ENCODE measurements at regions not wholly inside any gene's neighbourhood (a gene's known extent, or its start where the extent isn't known, plus 50 kb on each side); places are given as distances from the start of the nearest gene placed in this dataset.

- DNase-seq (ENCODE audit: low read depth), result no peak
Measured at GRCh38 chr2:41877114-41877678, 170.6 kb upstream of the PKDCC start.

- DNase-seq (ENCODE audit: low read depth), result no peak
Measured at GRCh38 chr2:41878056-41878455, 169.8 kb upstream of the PKDCC start.

GRCh38 chr2:41878716-41879234 lies 169.0 kb upstream of the PKDCC start:
- DNase-seq (ENCODE audit: low read depth), result no peak

GRCh38 chr2:41879235-41879916 lies 168.4 kb upstream of the PKDCC start:
- DNase-seq (ENCODE audit: low read depth), result peak; percentile 74

GRCh38 chr2:41880561-41881243 lies 167.1 kb upstream of the PKDCC start:
- DNase-seq (ENCODE audit: low read depth), result no peak

GRCh38 chr2:41881249-41881648 lies 166.6 kb upstream of the PKDCC start:
- no peak for DNase-seq (ENCODE audit: low read depth)

- DNase-seq (ENCODE audit: low read depth), result no peak
Measured at GRCh38 chr2:41884718-41885117, 163.1 kb upstream of the PKDCC start.

GRCh38 chr2:41886145-41886664 lies 161.6 kb upstream of the PKDCC start:
- no peak for DNase-seq (ENCODE audit: low read depth)

GRCh38 chr2:41886757-41887156 lies 161.1 kb upstream of the PKDCC start:
- DNase-seq (ENCODE audit: low read depth), result peak; percentile 45

- no peak for DNase-seq (ENCODE audit: low read depth)
Measured at GRCh38 chr2:41890341-41890740, 157.5 kb upstream of the PKDCC start.

- DNase-seq (ENCODE audit: low read depth), result peak; percentile 63
Measured at GRCh38 chr2:41892476-41892875, 155.3 kb upstream of the PKDCC start.

- DNase-seq (ENCODE audit: low read depth), result no peak
Measured at GRCh38 chr2:41894563-41895333, 153.1 kb upstream of the PKDCC start.

- no peak for DNase-seq (ENCODE audit: low read depth)
Measured at GRCh38 chr2:41895334-41895664, 152.5 kb upstream of the PKDCC start.

GRCh38 chr2:41896186-41896846 lies 151.5 kb upstream of the PKDCC start:
- no peak for DNase-seq (ENCODE audit: low read depth)

GRCh38 chr2:41899189-41899588 lies 148.6 kb upstream of the PKDCC start:
- no peak for DNase-seq (ENCODE audit: low read depth)

GRCh38 chr2:41900101-41900577 lies 147.7 kb upstream of the PKDCC start:
- no peak for DNase-seq (ENCODE audit: low read depth)

GRCh38 chr2:41902897-41903296 lies 144.9 kb upstream of the PKDCC start:
- no peak for DNase-seq (ENCODE audit: low read depth)

- no peak for DNase-seq (ENCODE audit: low read depth)
Measured at GRCh38 chr2:41903474-41904135, 144.2 kb upstream of the PKDCC start.

- no peak for DNase-seq (ENCODE audit: low read depth)
Measured at GRCh38 chr2:41904459-41904858, 143.4 kb upstream of the PKDCC start.

- DNase-seq (ENCODE audit: low read depth), result no peak
Measured at GRCh38 chr2:41905597-41906337, 142.1 kb upstream of the PKDCC start.
